HL-60 (cell line): ENCODE measurements at regions not wholly inside any gene's neighbourhood (a gene's known extent, or its start where the extent isn't known, plus 50 kb on each side); places are given as distances from the start of the nearest gene placed in this dataset.

Experiments used
- POLR2AphosphoS5 ChIP-seq: IDR thresholded peaks from 2 replicates; pipeline ENCODE4 v1.6.1; 2012; ENCODE audit warnings: low read depth
- TF ChIP-seq, protein P1 (sequence below): IDR thresholded peaks from one replicate; pipeline ENCODE4 v1.5.1; 2011; ENCODE audit warnings: low read length, control low read depth, inconsistent platforms; ENCODE audit not compliant: insufficient read depth

DNA sequence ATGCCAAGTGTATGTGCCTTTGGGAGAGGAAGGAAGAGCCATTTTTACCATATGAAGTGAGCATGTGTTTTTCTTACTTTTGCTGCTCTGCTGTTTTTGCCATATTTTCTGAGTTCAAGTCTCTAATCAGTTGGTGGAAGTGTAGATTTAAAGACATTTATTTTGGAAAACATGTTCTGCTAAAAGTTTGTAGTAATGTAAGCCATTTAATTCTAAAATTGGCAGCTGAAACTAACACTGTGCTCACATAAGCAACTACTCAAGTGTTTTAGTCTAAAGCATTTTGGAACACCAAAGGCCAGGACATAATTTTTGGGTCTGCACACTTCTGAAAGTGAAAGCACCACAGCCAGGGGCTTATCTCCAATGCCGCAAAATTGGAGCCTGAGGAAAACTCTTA lies 363.4 kb upstream of the ZNF608 start:
- TF ChIP-seq, protein P1, sequence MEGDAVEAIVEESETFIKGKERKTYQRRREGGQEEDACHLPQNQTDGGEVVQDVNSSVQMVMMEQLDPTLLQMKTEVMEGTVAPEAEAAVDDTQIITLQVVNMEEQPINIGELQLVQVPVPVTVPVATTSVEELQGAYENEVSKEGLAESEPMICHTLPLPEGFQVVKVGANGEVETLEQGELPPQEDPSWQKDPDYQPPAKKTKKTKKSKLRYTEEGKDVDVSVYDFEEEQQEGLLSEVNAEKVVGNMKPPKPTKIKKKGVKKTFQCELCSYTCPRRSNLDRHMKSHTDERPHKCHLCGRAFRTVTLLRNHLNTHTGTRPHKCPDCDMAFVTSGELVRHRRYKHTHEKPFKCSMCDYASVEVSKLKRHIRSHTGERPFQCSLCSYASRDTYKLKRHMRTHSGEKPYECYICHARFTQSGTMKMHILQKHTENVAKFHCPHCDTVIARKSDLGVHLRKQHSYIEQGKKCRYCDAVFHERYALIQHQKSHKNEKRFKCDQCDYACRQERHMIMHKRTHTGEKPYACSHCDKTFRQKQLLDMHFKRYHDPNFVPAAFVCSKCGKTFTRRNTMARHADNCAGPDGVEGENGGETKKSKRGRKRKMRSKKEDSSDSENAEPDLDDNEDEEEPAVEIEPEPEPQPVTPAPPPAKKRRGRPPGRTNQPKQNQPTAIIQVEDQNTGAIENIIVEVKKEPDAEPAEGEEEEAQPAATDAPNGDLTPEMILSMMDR: no peak
- TF ChIP-seq POLR2AphosphoS5: no peak
